CD14-positive monocyte (primary cell): ENCODE measurements at regions not wholly inside any gene's neighbourhood (a gene's known extent, or its start where the extent isn't known, plus 50 kb on each side); places are given as distances from the start of the nearest gene placed in this dataset.

Experiments
- DNase-seq, 3 donors: peaks; one replicate each; pipeline ENCODE4 v3.0.0-alpha.2; 2011 to 2022
- H2AFZ ChIP-seq: 2 replicates; pipeline ENCODE4 v1.6.0; 2012; ENCODE audit warnings: mild to moderate bottlenecking, low read depth, low read length, inconsistent platforms; ENCODE audit not compliant: insufficient read depth, poor library complexity, severe bottlenecking
- H3K27ac ChIP-seq, 2 donors: 1 replicate in 1 of 2; 2 replicates in 1 of 2; pipeline ENCODE4 v1.5.1; 2012 to 2013; ENCODE audit warnings: low read length in 2 of 2, control low read depth in 1 of 2, inconsistent platforms in 1 of 2, low read depth in 1 of 2, mild to moderate bottlenecking in 1 of 2
- H3K27me3 ChIP-seq, 2 donors: one replicate each; pipeline versions ENCODE4 v1.6.0 to v1.6.1; 2011 to 2013; ENCODE audit warnings: low read length in 2 of 2; ENCODE audit not compliant: control insufficient read depth in 2 of 2, insufficient read depth in 2 of 2
- H3K36me3 ChIP-seq, 2 donors: replicated peaks in 1 of 2; 1 replicate in 1 of 2; 2 replicates in 1 of 2; pipeline versions ENCODE4 v1.5.1 to v1.6.1; 2012 to 2013; ENCODE audit warnings: low read length in 2 of 2, control low read depth in 1 of 2, inconsistent platforms in 1 of 2, mild to moderate bottlenecking in 1 of 2; ENCODE audit not compliant: insufficient read depth in 2 of 2, control insufficient read depth in 1 of 2
- H3K4me1 ChIP-seq, 2 donors: 1 replicate in 1 of 2; 2 replicates in 1 of 2; pipeline versions ENCODE4 v1.5.1 to v1.6.1; 2012 to 2013; ENCODE audit warnings: low read length in 2 of 2, control low read depth in 1 of 2, inconsistent platforms in 1 of 2, mild to moderate bottlenecking in 1 of 2, moderate library complexity in 1 of 2; ENCODE audit not compliant: insufficient read depth in 2 of 2, control insufficient read depth in 1 of 2
- H3K4me2 ChIP-seq: replicated peaks from 2 replicates; pipeline ENCODE3; 2012; ENCODE audit warnings: low read length, moderate library complexity, mild to moderate bottlenecking; ENCODE audit not compliant: poor library complexity, severe bottlenecking; ENCODE audit errors: extremely low read depth
- H3K4me3 ChIP-seq, 3 experiments: fragments of 200-600 bp in 1 of 3; sonication (generic) in 1 of 3; replicated peaks in 1 of 3; 1 replicate in 2 of 3; 2 replicates in 1 of 3; pipeline ENCODE4 v1.5.1; 2011 to 2013; ENCODE audit warnings: low read length in 3 of 3, mild to moderate bottlenecking in 3 of 3, control low read depth in 2 of 3, low read depth in 2 of 3, inconsistent platforms in 1 of 3, moderate library complexity in 1 of 3
- H3K79me2 ChIP-seq: 2 replicates; pipeline ENCODE4 v1.6.0; 2012; ENCODE audit warnings: mild to moderate bottlenecking, control low read depth, inconsistent platforms, low read length, moderate library complexity; ENCODE audit not compliant: insufficient read depth
- H3K9ac ChIP-seq: 2 replicates; pipeline ENCODE4 v1.6.0; 2017; ENCODE audit warnings: low read length, mild to moderate bottlenecking; ENCODE audit not compliant: insufficient read depth, poor library complexity, severe bottlenecking
- H3K9me3 ChIP-seq, 2 donors: replicated peaks in 1 of 2; 1 replicate in 1 of 2; 2 replicates in 1 of 2; pipeline versions ENCODE4 v1.5.1 to v1.6.1; 2012 to 2013; ENCODE audit warnings: low read length in 2 of 2, control low read depth in 1 of 2; ENCODE audit not compliant: control insufficient read depth in 1 of 2, insufficient read depth in 1 of 2
- H4K20me1 ChIP-seq: 2 replicates; pipeline ENCODE4 v1.6.0; 2012; ENCODE audit warnings: mild to moderate bottlenecking, low read length, control low read depth, moderate library complexity; ENCODE audit not compliant: insufficient read depth
- H3K27ac Mint-ChIP-seq, 7 donors: one replicate each; pipeline ENCODE4 v1.8.0; 2020; ENCODE audit warnings: mild to moderate bottlenecking in 7 of 7, mixed read lengths in 7 of 7, moderate library complexity in 6 of 7, inconsistent platforms in 2 of 7
- H3K27me3 Mint-ChIP-seq, 3 donors: one replicate each; pipeline ENCODE4 v1.8.0; 2021 to 2022; ENCODE audit warnings: low read depth in 3 of 3, mild to moderate bottlenecking in 3 of 3, mixed read lengths in 3 of 3, moderate library complexity in 3 of 3, inconsistent platforms in 1 of 3
- H3K36me3 Mint-ChIP-seq, 2 donors: one replicate each; pipeline ENCODE4 v1.8.0; 2020; ENCODE audit warnings: mixed read lengths in 2 of 2, inconsistent platforms in 1 of 2, mild to moderate bottlenecking in 1 of 2
- H3K4me1 Mint-ChIP-seq: one replicate; pipeline ENCODE4 v1.8.0; 2020; ENCODE audit warnings: mild to moderate bottlenecking, mixed read lengths
- H3K4me3 Mint-ChIP-seq, 2 donors: one replicate each; pipeline ENCODE4 v1.8.0; 2020; ENCODE audit warnings: mild to moderate bottlenecking in 2 of 2, mixed read lengths in 2 of 2, moderate library complexity in 1 of 2
- H3K9me3 Mint-ChIP-seq, 7 donors: one replicate each; pipeline ENCODE4 v1.8.0; 2020 to 2022; ENCODE audit warnings: mixed read lengths in 7 of 7, mild to moderate bottlenecking in 6 of 7, moderate library complexity in 6 of 7, inconsistent platforms in 2 of 7
- WGBS: methylation state at CpG from one replicate; pipeline ENCODE4 v1.1.5; 2013; ENCODE audit warnings: missing lambda C conversion rate; ENCODE audit not compliant: insufficient coverage; 5-methylcytosine and 5-hydroxymethylcytosine counted together
- intact Hi-C, 2 donors: fragments of 100-400 bp; cut with micrococcal nuclease; formaldehyde crosslinking; loops; one replicate each; pipeline versions ENCODE4 v1.15.0 to v1.15.1; 2023
- TF ChIP-seq, protein P1 (sequence below): fragments of 200-600 bp; IDR thresholded peaks from one replicate; pipeline ENCODE4 v1.8.0; 2022; ENCODE audit warnings: antibody characterized with exemption, mild to moderate bottlenecking

DNA sequence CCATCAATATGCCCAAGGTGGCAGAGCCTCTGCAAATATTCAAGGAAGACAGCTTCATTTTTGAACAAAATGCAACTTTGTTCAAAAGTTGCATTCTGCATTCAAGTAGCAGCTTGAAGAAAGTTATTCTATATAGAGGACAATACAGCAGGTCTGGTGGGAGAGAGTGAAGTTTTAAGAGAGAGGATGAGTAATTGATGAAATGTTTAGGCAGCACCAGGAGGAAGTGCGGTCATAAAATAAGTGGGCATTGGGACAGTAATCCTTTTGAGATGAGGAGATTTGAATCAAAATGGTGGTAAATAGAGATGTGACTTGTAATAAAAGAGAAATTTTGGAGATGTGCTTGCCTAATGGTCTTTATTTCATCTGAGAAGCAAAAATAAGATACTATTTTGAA lies 607.3 kb upstream of the ZNF385D start:
- H3K9me3 Mint-ChIP-seq = peaks cover 0 to 3% (median 0%) of the 10 kb centered on the region in 7 donors
- Histone ChIP-seq H3K79me2 (no peaks in the 10 kb centered on the region), H2AFZ (no peak overlapping the region), H3K4me3 (no peak overlapping the region), H3K27me3 (no peaks in the 10 kb centered on the region), H3K9ac (no peak overlapping the region), H3K36me3 (no peaks in the 10 kb centered on the region), H3K27ac (no peak overlapping the region), H3K4me1 (no peaks in the 10 kb centered on the region), H3K9me3 (no peaks in the 10 kb centered on the region), H4K20me1 (no peaks in the 10 kb centered on the region), H3K4me2 (no peak overlapping the region)
- no peaks in the 10 kb centered on the region for H3K27me3 Mint-ChIP-seq
- H3K4me3 Mint-ChIP-seq = no peak overlapping the region
- DNase-seq = no peak
- TF ChIP-seq, protein P1, sequence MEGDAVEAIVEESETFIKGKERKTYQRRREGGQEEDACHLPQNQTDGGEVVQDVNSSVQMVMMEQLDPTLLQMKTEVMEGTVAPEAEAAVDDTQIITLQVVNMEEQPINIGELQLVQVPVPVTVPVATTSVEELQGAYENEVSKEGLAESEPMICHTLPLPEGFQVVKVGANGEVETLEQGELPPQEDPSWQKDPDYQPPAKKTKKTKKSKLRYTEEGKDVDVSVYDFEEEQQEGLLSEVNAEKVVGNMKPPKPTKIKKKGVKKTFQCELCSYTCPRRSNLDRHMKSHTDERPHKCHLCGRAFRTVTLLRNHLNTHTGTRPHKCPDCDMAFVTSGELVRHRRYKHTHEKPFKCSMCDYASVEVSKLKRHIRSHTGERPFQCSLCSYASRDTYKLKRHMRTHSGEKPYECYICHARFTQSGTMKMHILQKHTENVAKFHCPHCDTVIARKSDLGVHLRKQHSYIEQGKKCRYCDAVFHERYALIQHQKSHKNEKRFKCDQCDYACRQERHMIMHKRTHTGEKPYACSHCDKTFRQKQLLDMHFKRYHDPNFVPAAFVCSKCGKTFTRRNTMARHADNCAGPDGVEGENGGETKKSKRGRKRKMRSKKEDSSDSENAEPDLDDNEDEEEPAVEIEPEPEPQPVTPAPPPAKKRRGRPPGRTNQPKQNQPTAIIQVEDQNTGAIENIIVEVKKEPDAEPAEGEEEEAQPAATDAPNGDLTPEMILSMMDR = no peak
- H3K36me3 Mint-ChIP-seq = no peaks in the 10 kb centered on the region
- WGBS = 92% methylated on average over 1 of the region's 1 CpG
- peaks cover 2% of the 10 kb centered on the region for H3K4me1 Mint-ChIP-seq
- intact Hi-C loops = no loop called here
- H3K27ac Mint-ChIP-seq = no peak overlapping the region

DNA sequence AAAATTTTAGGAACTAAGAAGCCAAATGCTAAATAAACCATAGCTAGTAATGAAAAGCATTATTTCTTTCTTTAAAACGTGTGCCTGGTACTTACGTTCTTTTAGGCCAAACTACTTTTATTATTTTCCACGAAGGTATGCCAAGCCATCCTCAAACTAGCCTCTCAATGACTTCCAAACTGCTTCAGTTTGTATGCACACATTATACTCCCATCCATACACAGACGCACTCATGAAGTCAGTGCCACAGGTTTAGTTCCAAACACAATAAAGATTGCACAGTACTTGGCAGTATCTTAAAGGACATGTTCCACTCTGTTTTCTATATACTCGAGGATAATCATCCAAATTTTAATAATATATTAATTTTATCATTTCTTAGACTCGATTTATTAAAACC lies 609.2 kb upstream of the ZNF385D start:
- Histone ChIP-seq H3K4me2 (no peak overlapping the region), H3K27ac (no peak overlapping the region), H3K79me2 (no peaks in the 10 kb centered on the region), H3K9me3 (no peaks in the 10 kb centered on the region), H2AFZ (no peak overlapping the region), H3K27me3 (no peaks in the 10 kb centered on the region), H3K9ac (no peak overlapping the region), H3K4me1 (no peaks in the 10 kb centered on the region), H4K20me1 (no peaks in the 10 kb centered on the region), H3K4me3 (no peak overlapping the region), H3K36me3 (no peaks in the 10 kb centered on the region)
- Mint-ChIP-seq H3K36me3 (no peaks in the 10 kb centered on the region), H3K4me3 (no peak overlapping the region), H3K4me1 (peaks cover 4% of the 10 kb centered on the region), H3K9me3 (peaks cover 0 to 3% (median 0%) of the 10 kb centered on the region in 7 donors), H3K27ac (no peak overlapping the region), H3K27me3 (no peaks in the 10 kb centered on the region)
- intact Hi-C loops = no loop called here
- no peak for DNase-seq
- TF ChIP-seq, protein P1 = no peak
- 98% methylated on average over 4 of the region's 6 CpGs for WGBS
